HG03097 (cell line): ENCODE measurements at regions not wholly inside any gene's neighbourhood (a gene's known extent, or its start where the extent isn't known, plus 50 kb on each side); places are given as distances from the start of the nearest gene placed in this dataset.

Experiments used
- ATAC-seq: cut with Tn5 transposase; IDR thresholded peaks from one replicate; pipeline ENCODE4 v1.9.1; 2021; ENCODE audit not compliant: unreplicated experiment, low FRiP score

- no peak for ATAC-seq
These were observed 539.5 kb downstream of the TCERG1L start for GRCh38 chr10:130772056-130772455.

DNA sequence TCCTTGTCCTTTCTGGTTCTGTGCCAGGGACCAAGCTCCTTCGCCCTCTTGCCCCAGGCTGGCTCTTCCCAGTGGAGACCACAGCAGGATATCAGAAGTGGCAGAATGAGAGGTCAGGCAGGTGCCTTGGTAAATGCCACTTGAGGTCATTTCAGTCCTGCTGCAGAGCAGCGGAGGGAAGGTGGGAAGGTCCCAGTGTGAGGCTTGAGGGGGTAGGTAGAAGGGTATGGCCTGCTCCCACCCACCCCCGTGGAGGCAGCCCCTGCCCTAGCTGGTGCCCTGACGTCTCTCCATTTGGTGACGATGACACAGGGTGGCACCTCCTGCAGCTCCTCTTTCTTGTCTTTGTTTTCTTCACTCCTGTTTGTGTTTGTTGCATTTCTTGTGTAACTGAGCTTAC lies 538.8 kb downstream of the TCERG1L start:
- no peak for ATAC-seq

DNA sequence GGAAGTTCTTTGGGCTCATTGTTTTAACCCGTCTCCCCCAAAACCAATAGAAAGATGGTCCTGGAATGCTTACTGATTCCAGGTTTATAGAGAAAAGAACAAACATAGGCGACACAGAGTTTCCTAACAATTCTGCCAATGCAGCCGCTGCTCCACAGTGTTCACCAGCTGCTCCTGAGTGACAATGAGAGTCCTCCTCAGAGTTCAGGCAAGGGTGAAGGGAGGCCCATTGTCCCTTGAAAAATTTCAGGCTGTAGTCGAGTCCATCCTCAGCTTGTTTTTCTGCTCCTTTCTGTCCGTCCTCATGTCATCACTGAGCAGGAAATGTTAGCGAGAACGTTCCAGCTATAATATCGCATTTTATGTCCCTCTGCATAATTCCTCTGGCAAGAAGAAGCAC lies 537.6 kb downstream of the TCERG1L start:
- no peak for ATAC-seq

- no peak for ATAC-seq
These were observed 536.6 kb downstream of the TCERG1L start for GRCh38 chr10:130774871-130775270.

DNA sequence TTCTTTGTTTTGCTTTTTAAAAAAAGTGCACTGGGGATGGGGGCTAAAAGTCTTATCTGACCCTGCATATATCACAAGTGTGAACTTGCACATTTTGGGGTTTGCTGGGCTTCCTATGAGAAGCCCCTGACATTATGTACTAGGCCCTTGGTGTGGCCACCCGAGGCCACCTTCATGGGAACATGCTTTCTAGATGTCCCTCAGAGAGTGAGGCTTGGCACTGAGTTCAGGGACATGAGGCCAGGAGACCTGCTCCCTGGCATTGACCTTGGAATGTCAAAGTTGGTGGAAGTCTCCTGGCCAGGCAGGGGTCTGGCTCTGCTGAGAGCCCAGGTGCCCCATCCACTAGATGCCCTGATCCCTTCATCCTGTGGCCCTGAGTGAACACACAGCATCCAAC lies 536.2 kb downstream of the TCERG1L start:
- ATAC-seq, result no peak

GRCh38 chr10:130776724-130777123 lies 534.8 kb downstream of the TCERG1L start:
- no peak for ATAC-seq

- no peak for ATAC-seq
These were observed 533.9 kb downstream of the TCERG1L start for GRCh38 chr10:130777507-130778165.

- ATAC-seq, result no peak
These were observed 533.4 kb downstream of the TCERG1L start for GRCh38 chr10:130778166-130778545.

GRCh38 chr10:130780763-130781162 lies 530.8 kb downstream of the TCERG1L start:
- ATAC-seq, result no peak

- no peak for ATAC-seq
These were observed 530.3 kb downstream of the TCERG1L start for GRCh38 chr10:130781206-130781605.

DNA sequence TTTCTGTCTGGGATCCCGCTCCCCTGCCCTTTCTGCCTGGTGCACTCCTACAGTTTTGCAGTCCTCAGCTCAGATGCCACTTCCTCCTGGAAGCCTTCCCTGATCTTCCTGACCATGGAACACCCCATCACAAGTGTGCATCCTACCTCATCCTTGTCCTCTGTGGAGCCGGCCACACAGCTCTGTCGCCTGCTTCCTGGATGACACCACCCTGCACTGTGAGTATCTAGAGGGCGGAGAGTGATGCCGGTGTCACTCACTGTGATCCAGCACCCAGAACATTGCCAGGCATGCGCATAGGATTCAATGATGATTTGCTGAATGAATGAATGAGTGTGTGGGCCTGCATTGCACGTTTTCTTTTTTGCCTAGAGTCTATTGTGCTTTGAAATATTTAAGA lies 529.9 kb downstream of the TCERG1L start:
- ATAC-seq, result no peak

DNA sequence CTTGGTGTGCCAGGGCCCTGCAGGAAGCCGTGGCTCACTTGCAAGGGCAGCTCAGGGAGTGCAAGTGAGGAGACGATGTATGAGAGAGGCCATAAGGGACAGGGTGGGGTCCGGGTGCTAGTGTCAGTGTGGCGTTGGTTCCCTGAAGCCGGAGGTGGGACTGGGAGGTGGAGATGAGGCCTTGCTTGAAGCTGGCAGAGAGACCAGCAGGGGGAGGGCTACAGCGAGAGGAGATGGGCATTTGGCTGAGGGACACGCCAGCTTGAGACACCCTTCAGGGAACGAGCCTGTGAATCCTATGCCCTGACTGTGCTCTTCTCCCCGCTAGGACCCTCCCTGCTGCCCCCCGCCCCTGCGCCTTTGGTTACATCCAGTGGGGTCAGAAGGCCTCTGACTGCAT lies 529.1 kb downstream of the TCERG1L start:
- ATAC-seq, result no peak

DNA sequence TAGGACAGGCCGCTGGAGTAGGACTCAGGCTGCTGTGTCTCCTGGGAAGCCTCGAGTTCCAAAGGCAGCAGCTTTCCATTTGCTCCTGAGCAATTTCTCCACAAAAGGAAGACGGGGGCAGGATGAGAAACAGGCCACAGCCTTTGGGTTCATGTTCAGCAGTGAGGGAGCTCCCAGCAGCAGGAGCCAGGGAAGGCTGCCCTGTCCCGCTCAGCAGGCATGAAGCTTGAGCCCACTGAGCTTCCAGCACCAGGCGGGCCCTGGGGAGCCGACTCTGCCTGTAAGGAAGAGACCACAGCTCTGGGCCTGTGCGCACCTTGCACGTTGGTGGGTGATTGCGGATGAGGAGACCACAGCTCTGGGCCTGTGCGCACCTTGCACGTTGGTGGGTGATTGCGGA lies 527.2 kb downstream of the TCERG1L start:
- no peak for ATAC-seq

- ATAC-seq, result no peak
These were observed 525.1 kb downstream of the TCERG1L start for GRCh38 chr10:130786365-130786966.

DNA sequence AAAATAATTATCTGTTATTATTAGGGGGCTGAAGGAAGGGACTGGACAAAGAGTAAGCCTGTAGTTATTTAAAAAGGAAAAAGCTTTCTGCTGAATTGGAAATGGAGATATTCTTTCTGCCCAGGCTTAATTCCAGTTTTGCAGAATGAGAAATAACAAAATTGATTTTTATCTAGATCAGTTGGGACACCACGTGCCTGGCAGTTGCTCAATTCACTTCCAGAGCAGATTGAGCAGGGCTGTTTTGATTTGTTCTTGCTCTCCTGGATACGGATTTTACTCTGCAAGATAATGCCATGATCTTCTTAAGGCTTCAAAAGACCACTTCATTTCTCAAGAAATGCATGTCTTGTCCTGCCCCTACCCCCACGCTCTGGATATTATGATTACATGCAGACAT lies 524.3 kb downstream of the TCERG1L start:
- no peak for ATAC-seq

DNA sequence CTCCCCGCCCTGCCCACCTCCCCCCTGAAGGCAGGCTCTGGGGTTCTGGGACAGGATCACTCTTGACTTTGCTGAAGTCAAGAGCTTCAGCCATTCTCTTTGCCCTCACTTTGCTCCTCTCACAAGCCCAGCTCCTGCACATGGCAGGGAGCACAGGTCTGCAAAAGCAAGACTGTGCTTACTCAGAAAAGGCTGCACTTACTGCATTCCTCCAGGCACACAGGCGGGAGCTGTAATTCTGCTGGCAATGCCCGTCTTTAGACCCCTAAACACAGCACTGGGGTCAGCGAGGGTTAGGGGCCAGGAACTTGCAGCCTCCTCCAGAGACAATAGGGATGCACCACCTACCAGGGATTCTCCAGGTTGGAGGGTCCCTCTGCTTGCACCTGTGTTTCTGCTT lies 523.7 kb downstream of the TCERG1L start:
- ATAC-seq, result no peak

DNA sequence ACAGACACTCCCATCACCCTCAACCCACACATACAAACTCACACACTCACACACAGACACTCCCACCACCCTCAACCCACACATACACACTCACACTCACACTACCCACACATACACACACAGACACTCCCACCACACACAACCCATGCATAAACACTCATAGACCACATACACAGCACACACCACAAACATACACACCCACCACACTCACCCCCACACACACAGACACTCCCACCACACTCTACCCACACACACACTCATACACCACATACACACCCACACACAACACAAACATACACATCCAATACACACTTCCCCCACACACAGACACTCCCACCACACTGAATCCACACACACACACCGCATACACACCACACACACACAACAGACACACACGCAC lies 521.2 kb downstream of the TCERG1L start:
- no peak for ATAC-seq

DNA sequence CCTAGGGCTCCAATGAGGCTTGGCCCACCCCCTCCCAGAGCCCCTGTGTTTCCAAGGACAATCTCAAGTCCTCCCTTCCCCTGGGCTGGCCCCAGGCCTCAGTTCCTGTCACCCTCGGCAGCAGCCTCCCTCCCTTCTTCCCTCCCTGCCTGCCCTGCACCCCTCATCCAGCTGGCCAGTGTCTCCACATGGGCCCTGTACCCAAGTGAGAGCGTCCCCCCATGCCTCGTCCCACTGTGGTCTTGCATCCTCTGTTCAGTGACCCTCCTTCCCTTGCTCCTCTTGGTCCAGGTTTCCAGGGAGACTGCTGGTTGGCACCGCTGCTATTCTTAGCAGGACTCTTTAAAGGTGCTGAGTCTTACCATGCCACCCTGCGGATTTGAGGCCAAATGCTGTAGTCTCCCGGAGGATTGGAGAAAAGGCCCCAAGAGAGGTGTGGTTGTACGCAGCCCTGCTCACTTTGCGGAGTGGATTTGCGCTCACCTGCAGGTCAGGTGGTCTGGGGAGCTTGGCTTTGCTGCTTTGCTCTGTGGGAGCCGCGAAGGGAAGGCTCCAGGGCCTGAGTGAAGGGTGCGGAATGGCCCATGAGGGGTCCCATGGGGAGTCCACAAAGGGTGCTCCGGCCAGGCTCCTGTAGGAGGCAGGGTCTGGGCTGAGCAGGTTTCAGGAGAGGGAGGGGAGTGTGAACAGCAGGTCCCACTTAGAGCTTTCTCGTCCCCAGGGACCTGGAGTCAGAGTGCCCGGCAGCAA lies 519.2 kb downstream of the TCERG1L start:
- ATAC-seq, result no peak

DNA sequence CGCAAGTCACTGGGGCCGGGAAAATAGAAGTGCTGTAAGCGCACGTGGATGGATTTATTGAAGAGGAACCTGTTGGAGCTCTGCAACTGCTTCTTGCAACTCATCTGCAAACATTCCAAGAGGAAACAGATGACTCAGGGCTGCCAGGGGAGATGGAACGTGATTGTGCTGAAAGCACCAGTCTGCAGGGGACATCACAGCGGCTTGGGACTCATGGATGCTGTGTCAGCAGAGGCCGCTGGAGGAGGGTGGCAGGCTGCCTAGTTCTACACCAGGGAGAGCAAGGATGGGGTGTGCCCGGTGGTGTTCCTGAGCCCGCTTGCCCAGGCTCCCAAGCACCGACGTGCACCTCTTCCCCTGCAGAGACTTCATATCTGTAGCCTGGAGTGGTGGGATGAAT lies 515.7 kb downstream of the TCERG1L start:
- no peak for ATAC-seq

DNA sequence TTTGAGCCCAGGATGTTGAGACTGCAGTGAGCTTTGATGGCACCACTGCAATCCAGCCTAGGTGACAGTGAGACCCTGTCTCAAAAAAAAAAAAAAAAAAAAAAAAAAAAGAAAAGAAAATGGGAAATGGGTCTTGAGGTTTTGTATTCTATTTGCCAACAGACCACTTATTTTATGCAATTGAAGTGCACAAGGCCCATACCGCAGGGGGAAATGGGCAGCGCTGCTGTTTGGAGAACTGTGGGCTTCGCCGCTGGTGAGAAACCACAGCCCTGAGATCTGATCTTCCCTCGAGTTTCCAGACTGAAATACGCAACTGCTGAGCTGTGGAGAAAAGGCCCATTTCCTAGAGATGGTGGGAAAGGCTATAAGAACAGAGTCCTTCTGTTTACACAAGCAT lies 512.0 kb downstream of the TCERG1L start:
- no peak for ATAC-seq

- no peak for ATAC-seq
These were observed 511.2 kb downstream of the TCERG1L start for GRCh38 chr10:130800281-130800680.

- ATAC-seq, result no peak
These were observed 510.2 kb downstream of the TCERG1L start for GRCh38 chr10:130801276-130801675.
